K562 (cell line): ENCODE measurements at regions not wholly inside any gene's neighbourhood (a gene's known extent, or its start where the extent isn't known, plus 50 kb on each side); places are given as distances from the start of the nearest gene placed in this dataset.

Experiments
- ATAC-seq: fragments of 200-7000 bp; cut with Tn5 transposase; 3 replicates; pipeline ENCODE4 v1.9.1; 2020; ENCODE audit warnings: moderate library complexity
- BruUV-seq: library from RNA; stranded (reverse); fragments of 400-500 nt; replicated peaks from 2 replicates; lab custom pipeline; 2021; lab: Mats Ljungman, UMichigan
- CTCF ChIA-PET: fragments of 300-600 bp; formaldehyde crosslinking; extraction: SDS; loops from one replicate; lab custom pipeline; 2021; ENCODE audit warnings: low intra/inter-chr PET ratio; lab: Yijun Ruan, JAX
- POLR2A ChIA-PET: fragments of 300-600, 350-650 bp; sonication (Branson Sonifier 250); formaldehyde crosslinking; extraction: SDS; loops from one replicate; lab custom pipeline; 2021; ENCODE audit warnings: antibody characterized with exemption, inconsistent platforms; lab: Yijun Ruan, JAX
- DNase-seq, 4 experiments: peaks; one replicate each; pipeline versions ENCODE4 v3.0.0 to v3.0.0-alpha.2; 2011 to 2018; ENCODE audit warnings: low spot score in 3 of 4, mixed read lengths in 3 of 4; ENCODE audit errors: extremely low read depth in 1 of 4
- FAIRE-seq: peaks from 2 replicates; lab custom pipeline; 2011; peaks lifted over from hg19 to GRCh38; lab: Jason Lieb, UNC
- H2AFZ ChIP-seq: 2 replicates; pipeline ENCODE4 v1.6.0; 2011; ENCODE audit warnings: low read depth, low read length, control low read depth, inconsistent platforms
- H3K27ac ChIP-seq: fragments of 200-600 bp; 3 replicates; pipeline ENCODE4 v1.8.0; 2011; ENCODE audit warnings: low read depth, mild to moderate bottlenecking, control low read depth, inconsistent platforms, low read length, moderate library complexity, mixed read lengths; ENCODE audit errors: extremely low read depth
- H3K27me3 ChIP-seq, 2 experiments: fragments of 300-600 bp in 1 of 2; 2 replicates in 1 of 2; 3 replicates in 1 of 2; pipeline versions ENCODE4 v1.6.0 to v1.8.0; 2011; ENCODE audit warnings: inconsistent platforms in 2 of 2, low read length in 2 of 2, mild to moderate bottlenecking in 1 of 2, mixed read lengths in 1 of 2, moderate library complexity in 1 of 2; ENCODE audit not compliant: control insufficient read depth in 2 of 2, insufficient read depth in 2 of 2
- H3K36me3 ChIP-seq: fragments of 300-600 bp; 3 replicates; pipeline ENCODE4 v1.8.0; 2011; ENCODE audit warnings: mild to moderate bottlenecking, low read length, inconsistent platforms; ENCODE audit not compliant: control insufficient read depth, insufficient read depth
- H3K4me1 ChIP-seq, 2 experiments: fragments of 200-600 bp in 1 of 2; replicated peaks in 1 of 2; 2 replicates in 1 of 2; 3 replicates in 1 of 2; pipeline versions ENCODE4 v1.5.1 to v1.8.0; 2011; ENCODE audit warnings: inconsistent platforms in 2 of 2, low read length in 2 of 2, mild to moderate bottlenecking in 1 of 2, mixed read lengths in 1 of 2, moderate library complexity in 1 of 2; ENCODE audit not compliant: control insufficient read depth in 2 of 2, insufficient read depth in 2 of 2
- H3K4me2 ChIP-seq: 2 replicates; pipeline ENCODE4 v1.6.1; 2011; ENCODE audit warnings: low read length, control low read depth, inconsistent platforms, mixed read lengths; ENCODE audit not compliant: insufficient read depth
- H3K4me3 ChIP-seq: fragments of 200-600 bp; sonication (generic), shearing (Covaris generic); 2 replicates; pipeline ENCODE4 v1.5.1; 2016; ENCODE audit warnings: control low read depth, inconsistent platforms
- H3K79me2 ChIP-seq: fragments of 200-600 bp; 3 replicates; pipeline ENCODE4 v1.8.0; 2011; ENCODE audit warnings: low read length, inconsistent platforms; ENCODE audit not compliant: control insufficient read depth, insufficient read depth
- H3K9ac ChIP-seq, 2 experiments: 2 replicates each; pipeline versions ENCODE4 v1.6.0 to v1.6.1; 2011; ENCODE audit warnings: low read depth in 2 of 2, low read length in 2 of 2, control low read depth in 1 of 2, inconsistent platforms in 1 of 2, mild to moderate bottlenecking in 1 of 2, mixed read lengths in 1 of 2; ENCODE audit not compliant: insufficient read depth in 1 of 2
- H3K9me1 ChIP-seq: one replicate; pipeline ENCODE4 v1.6.0; 2011; ENCODE audit warnings: inconsistent platforms, mild to moderate bottlenecking, low read length, moderate library complexity; ENCODE audit not compliant: control insufficient read depth, insufficient read depth
- H3K9me3 ChIP-seq: replicated peaks from 2 replicates; pipeline ENCODE4 v1.5.1; 2011; ENCODE audit warnings: low read depth, low read length, inconsistent platforms; ENCODE audit not compliant: control insufficient read depth, insufficient read depth
- H4K20me1 ChIP-seq: replicated peaks from 2 replicates; pipeline ENCODE4 v1.6.1; 2011; ENCODE audit warnings: low read length, inconsistent platforms, mixed read lengths; ENCODE audit not compliant: control insufficient read depth, insufficient read depth
- CTBP1 ChIP-seq: fragments of 450-650 bp; IDR thresholded peaks from 2 replicates; pipeline ENCODE4 v1.6.1; 2016; ENCODE audit warnings: borderline replicate concordance
- KDM2B ChIP-seq: fragments of 250-450 bp; sonication (Bioruptor Pico); IDR thresholded peaks from 2 replicates; pipeline ENCODE4 v1.8.0; 2021; ENCODE audit warnings: mild to moderate bottlenecking, moderate library complexity
- KLF6 ChIP-seq: fragments of 250-450 bp; sonication (Bioruptor Pico); IDR thresholded peaks from 2 replicates; pipeline ENCODE4 v1.4.0; 2020; ENCODE audit warnings: mild to moderate bottlenecking, moderate library complexity, borderline replicate concordance
- MAFK ChIP-seq: IDR thresholded peaks from 2 replicates; pipeline ENCODE4 v1.6.1; 2011; ENCODE audit warnings: low read length, improper control_type of control experiment
- MXI1 ChIP-seq: IDR thresholded peaks from 2 replicates; pipeline ENCODE4 v1.6.1; 2011; ENCODE audit warnings: low read depth, mild to moderate bottlenecking, improper control_type of control experiment, low read length
- RAD21 ChIP-seq, 2 experiments: fragments of 250-450 bp in 1 of 2; fragments of 450-650 bp in 1 of 2; sonication (Bioruptor Pico) in 1 of 2; formaldehyde crosslinking in 1 of 2; IDR thresholded peaks in 1 of 2; conservative IDR thresholded peaks in 1 of 2; 2 replicates each; pipeline versions ENCODE4 v1.4.0 to v1.8.0; 2020 to 2022; ENCODE audit warnings: mild to moderate bottlenecking in 2 of 2, moderate library complexity in 1 of 2
- SP2 ChIP-seq: IDR thresholded peaks from 2 replicates; pipeline ENCODE4 v1.6.1; 2011; ENCODE audit warnings: mild to moderate bottlenecking, low read depth, low read length, moderate library complexity; ENCODE audit not compliant: poor library complexity, severe bottlenecking; ENCODE audit errors: extremely low read depth
- ZC3H11A ChIP-seq: IDR thresholded peaks from 2 replicates; pipeline ENCODE4 v1.6.1; 2012; ENCODE audit warnings: low read depth, low read length, improper control_type of control experiment
- ZNF140 ChIP-seq: fragments of 250-450 bp; sonication (Bioruptor Pico); IDR thresholded peaks from 2 replicates; pipeline ENCODE4 v1.8.0; 2021; ENCODE audit warnings: moderate library complexity, mild to moderate bottlenecking, inconsistent platforms
- ZZZ3 ChIP-seq: fragments of 450-650 bp; IDR thresholded peaks from 2 replicates; pipeline ENCODE4 v1.6.1; 2016; ENCODE audit warnings: antibody characterized with exemption, mild to moderate bottlenecking, moderate library complexity
- WGBS: fragments of 100-300 bp; shearing (Covaris generic); methylation state at CpG from one replicate; pipeline ENCODE4 v1.1.6; 2016; ENCODE audit warnings: low coverage, mixed read lengths; ENCODE audit not compliant: insufficient coverage; ENCODE audit errors: missing lambda C conversion rate; 5-methylcytosine and 5-hydroxymethylcytosine counted together
- in situ Hi-C: fragments of 300-500 bp; cut with MboI; formaldehyde crosslinking; loops from 4 replicates; pipeline ENCODE4 v1.15.0; 2018; ENCODE audit warnings: inconsistent platforms, mixed read lengths
- intact Hi-C: fragments of 100-400 bp; cut with micrococcal nuclease; formaldehyde crosslinking; loops from 2 replicates; pipeline ENCODE4 v1.14.2; 2022

GRCh38 chr6:15985379-15985959 lies 143.4 kb upstream of the MYLIP start:
- peak in 1 of 4 experiments; percentile 34 for DNase-seq
- no peak for FAIRE-seq
- WGBS = 78% methylated on average over 3 of the region's 3 CpGs
- no TSS peak for BruUV-seq
- CTCF ChIA-PET = no interaction called here
- H3K9ac ChIP-seq = no peak overlapping the region
- H4K20me1 ChIP-seq = no peaks in the 10 kb centered on the region
- H3K4me3 ChIP-seq = no peak overlapping the region
- no peak overlapping the region for H3K4me2 ChIP-seq
- no peaks in the 10 kb centered on the region for H3K9me3 ChIP-seq
- no peak for ATAC-seq
- H3K79me2 ChIP-seq = no peaks in the 10 kb centered on the region
- H3K27me3 ChIP-seq = no peaks in the 10 kb centered on the region
- H2AFZ ChIP-seq = peak overlapping the region; percentile 95
- H3K4me1 ChIP-seq = peaks cover 3 to 19% of the 10 kb centered on the region in 2 experiments; a peak in 4 of 5 replicates
- intact Hi-C loops = no loop called here
- POLR2A ChIA-PET = interaction anchor here (1.3 to 2.0 kb wide), 3 partner anchors 8 to 11 kb away, joined by 4 to 5 read pairs (median 4); no protein-coding TSS in a partner anchor
- H3K9me1 ChIP-seq = no peaks in the 10 kb centered on the region
- no peaks in the 10 kb centered on the region for H3K36me3 ChIP-seq
- no peak overlapping the region for H3K27ac ChIP-seq
- TF ChIP-seq ZC3H11A (no peak), MAFK (no peak), ZNF140 (CRISPR knock-in tag) (no peak), KDM2B (no peak), ZZZ3 (no peak), RAD21 (CRISPR knock-in tag; conservative IDR thresholded peaks at IDR 0.05 in 1 of 2, IDR thresholded peaks at IDR 0.05 in 1 of 2) (no peak), SP2 (no peak), CTBP1 (no peak), MXI1 (no peak), KLF6 (CRISPR knock-in tag) (no peak)
- in situ Hi-C loops = no loop called here
